Activated naive CD8-positive, alpha-beta T cell treated with anti-CD3 and anti-CD28 coated beads for 36 hours (primary cell): ENCODE measurements at regions not wholly inside any gene's neighbourhood (a gene's known extent, or its start where the extent isn't known, plus 50 kb on each side); places are given as distances from the start of the nearest gene placed in this dataset.

Experiments
- DNase-seq: peaks from one replicate; pipeline ENCODE4 v3.0.0; 2021
- H3K27ac Mint-ChIP-seq: one replicate; pipeline ENCODE4 v1.8.0; 2022; ENCODE audit warnings: mild to moderate bottlenecking, moderate library complexity, mixed read lengths
- H3K27me3 Mint-ChIP-seq: one replicate; pipeline ENCODE4 v1.8.0; 2022; ENCODE audit warnings: mild to moderate bottlenecking, mixed read lengths
- H3K36me3 Mint-ChIP-seq: one replicate; pipeline ENCODE4 v1.8.0; 2021; ENCODE audit warnings: mild to moderate bottlenecking, mixed read lengths
- H3K4me1 Mint-ChIP-seq: one replicate; pipeline ENCODE4 v1.8.0; 2021; ENCODE audit warnings: mixed read lengths
- H3K4me3 Mint-ChIP-seq: one replicate; pipeline ENCODE4 v1.8.0; 2022; ENCODE audit warnings: mild to moderate bottlenecking, moderate library complexity, mixed read lengths
- H3K9me3 Mint-ChIP-seq: one replicate; pipeline ENCODE4 v1.8.0; 2022; ENCODE audit warnings: mixed read lengths

DNA sequence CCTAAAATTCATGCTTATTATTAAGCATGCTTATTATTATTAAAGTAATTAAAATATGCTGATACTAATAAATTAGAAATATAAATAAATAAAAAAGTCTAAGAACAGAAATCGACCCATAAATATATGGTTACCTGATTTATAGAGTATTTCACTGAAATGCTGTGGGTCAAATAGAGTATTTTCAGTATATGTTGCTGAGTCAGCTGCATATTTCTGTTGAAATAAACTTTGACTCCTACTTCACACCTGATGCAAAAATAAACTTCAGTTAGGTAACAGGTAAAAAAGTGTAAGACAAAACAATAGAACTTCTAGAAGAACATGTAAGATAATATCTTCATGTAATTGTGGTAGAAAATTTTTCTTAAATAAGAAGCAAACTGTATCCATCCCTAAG is 967.9 kb downstream of the TRHDE start:
- Mint-ChIP-seq H3K4me3 (no peak overlapping the region), H3K27ac (no peak overlapping the region), H3K4me1 (no peaks in the 10 kb centered on the region), H3K9me3 (peaks cover 11% of the 10 kb centered on the region), H3K27me3 (no peaks in the 10 kb centered on the region), H3K36me3 (no peaks in the 10 kb centered on the region)
- DNase-seq: no peak

DNA sequence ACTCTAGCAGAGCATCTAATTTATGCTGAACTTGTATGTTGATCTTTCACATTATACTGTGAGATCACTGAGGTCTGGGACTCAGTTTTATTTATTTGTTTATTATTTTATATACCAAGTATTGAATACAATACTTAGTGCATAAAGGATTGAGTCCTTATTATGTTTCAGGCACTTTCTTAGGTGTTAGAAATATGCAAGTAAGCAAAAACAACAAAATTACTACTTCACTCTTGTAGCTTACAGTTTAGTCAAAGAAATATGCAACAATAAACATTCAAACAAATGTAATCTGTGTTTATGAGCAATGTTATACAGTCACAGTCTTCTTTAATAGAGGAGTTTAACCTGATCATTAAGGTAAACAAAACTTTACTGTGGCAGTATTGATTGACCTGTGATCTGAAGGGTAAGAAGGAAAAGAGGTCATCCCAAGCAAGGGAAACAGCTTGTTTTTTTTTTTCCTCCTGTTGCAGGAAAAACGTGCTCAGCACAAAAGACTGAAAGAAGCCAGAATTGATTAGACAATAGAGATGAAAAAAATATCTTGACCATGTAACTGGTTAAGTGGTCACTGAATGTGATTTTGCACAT is 990.7 kb downstream of the TRHDE start:
- DNase-seq: no peak
- Mint-ChIP-seq H3K4me3 (no peak overlapping the region), H3K9me3 (peaks cover 10% of the 10 kb centered on the region), H3K36me3 (no peaks in the 10 kb centered on the region), H3K27me3 (no peaks in the 10 kb centered on the region), H3K4me1 (no peaks in the 10 kb centered on the region), H3K27ac (no peak overlapping the region)

DNA sequence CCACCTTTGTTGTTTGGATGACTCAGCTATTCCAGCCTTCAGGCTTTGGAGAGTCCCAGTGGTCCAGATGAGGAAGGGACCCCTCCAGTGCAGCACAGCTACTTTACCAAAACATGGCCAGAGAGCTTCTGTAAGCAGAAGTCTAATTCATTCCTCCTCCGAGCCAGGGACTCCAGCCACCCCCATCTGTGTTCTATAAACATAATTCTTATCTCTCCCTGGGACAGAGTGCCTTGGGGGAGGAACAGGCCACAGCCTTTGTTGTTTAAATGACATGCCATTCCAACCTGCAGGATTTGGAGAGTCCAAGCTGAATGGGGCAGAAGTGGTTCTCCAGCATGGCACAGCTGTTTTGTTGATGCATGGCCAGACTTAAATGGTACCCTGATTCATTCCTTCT is 994.0 kb downstream of the TRHDE start:
- Mint-ChIP-seq H3K27ac (no peak overlapping the region), H3K36me3 (no peaks in the 10 kb centered on the region), H3K4me1 (no peaks in the 10 kb centered on the region), H3K4me3 (no peak overlapping the region), H3K9me3 (peaks cover 18% of the 10 kb centered on the region), H3K27me3 (no peaks in the 10 kb centered on the region)
- DNase-seq: no peak

DNA sequence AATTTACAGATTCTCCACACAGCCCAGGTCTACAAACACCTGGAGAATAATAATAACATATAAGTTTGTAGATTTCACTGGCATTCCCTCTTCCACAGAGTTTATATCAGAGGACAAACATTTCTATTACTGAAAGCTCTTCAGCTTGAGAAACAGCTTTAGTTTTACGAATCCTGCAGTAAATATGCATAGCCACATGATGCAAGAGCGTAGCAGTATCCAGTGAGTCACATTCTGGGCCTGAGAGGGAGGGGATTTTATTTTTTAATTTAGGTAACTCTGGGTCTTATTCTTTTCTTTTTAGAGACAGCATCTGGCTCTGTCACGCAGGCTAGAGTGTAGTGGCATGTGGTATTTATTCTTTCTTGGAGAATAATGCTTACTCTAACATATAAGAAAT is 1002.8 kb downstream of the TRHDE start:
- Mint-ChIP-seq H3K27ac (no peak overlapping the region), H3K27me3 (no peaks in the 10 kb centered on the region), H3K4me3 (no peak overlapping the region), H3K36me3 (no peaks in the 10 kb centered on the region), H3K4me1 (no peaks in the 10 kb centered on the region), H3K9me3 (peaks cover 13% of the 10 kb centered on the region)
- no peak for DNase-seq

DNA sequence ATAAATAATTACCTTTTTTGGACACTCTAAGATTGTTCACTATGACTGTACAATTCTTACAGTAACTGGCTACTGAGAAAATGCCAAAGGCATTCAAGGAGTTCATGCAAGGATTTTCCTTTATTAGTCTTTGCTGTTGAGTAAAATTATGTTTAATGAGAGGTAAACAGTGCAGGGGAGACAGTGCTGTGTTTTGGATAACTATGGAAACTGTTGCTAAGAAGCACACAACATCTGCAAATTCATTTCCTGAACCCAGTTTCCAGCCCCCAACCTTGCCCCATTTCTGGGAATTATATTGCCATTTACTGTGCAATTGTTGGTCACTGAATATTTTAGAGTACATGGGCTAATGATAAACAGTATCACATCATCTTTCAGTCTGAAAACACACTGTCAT is 1005.8 kb downstream of the TRHDE start:
- no peak for DNase-seq
- Mint-ChIP-seq H3K4me1 (no peaks in the 10 kb centered on the region), H3K27ac (no peak overlapping the region), H3K27me3 (no peaks in the 10 kb centered on the region), H3K9me3 (peaks cover 10% of the 10 kb centered on the region), H3K36me3 (no peaks in the 10 kb centered on the region), H3K4me3 (no peak overlapping the region)

DNA sequence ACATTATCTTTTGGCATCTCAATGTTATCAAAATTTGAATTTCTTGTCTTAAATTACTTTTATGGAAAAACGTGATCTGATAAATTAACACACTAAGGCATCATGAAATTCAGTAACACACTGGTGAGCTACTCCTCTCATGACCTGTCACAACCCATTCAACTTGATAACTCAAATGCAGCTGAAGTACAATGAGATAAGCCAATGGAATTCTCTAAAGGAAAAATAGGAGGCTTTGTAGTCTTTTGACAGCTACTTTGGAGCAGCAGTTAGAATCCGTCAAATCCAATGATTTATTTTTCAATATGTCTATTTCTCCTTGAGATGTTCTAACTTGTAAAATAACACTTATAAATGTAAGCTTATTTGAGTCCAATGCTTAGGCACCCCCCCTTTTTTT is 1029.4 kb downstream of the TRHDE start:
- Mint-ChIP-seq H3K4me3 (no peak overlapping the region), H3K27ac (no peak overlapping the region), H3K36me3 (no peaks in the 10 kb centered on the region), H3K27me3 (no peaks in the 10 kb centered on the region), H3K4me1 (no peaks in the 10 kb centered on the region), H3K9me3 (peaks cover 4% of the 10 kb centered on the region)
- no peak for DNase-seq

DNA sequence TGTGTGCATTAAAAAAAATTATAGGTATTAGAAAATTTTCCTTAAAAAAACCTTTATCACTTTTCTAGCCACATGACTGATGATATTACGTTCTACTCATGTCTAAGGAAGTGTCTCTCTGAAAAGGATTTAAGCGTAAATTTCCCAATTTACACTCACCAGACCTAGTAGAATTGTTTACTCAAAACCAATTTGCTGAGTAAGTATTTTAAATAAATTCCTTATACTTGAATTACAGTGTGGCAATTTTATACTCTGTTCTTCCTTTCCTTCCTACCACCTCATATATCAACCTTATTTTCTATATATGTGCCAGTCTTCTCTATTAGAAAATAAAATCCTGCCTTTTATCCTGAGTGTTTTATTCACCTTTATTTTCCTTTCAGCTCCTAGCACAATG is 1035.1 kb downstream of the TRHDE start:
- no peaks in the 10 kb centered on the region for H3K36me3 Mint-ChIP-seq
- peaks cover 4% of the 10 kb centered on the region for H3K9me3 Mint-ChIP-seq
- no peaks in the 10 kb centered on the region for H3K27me3 Mint-ChIP-seq
- no peak for DNase-seq
- no peak overlapping the region for H3K4me3 Mint-ChIP-seq
- H3K27ac Mint-ChIP-seq: no peak overlapping the region
- no peaks in the 10 kb centered on the region for H3K4me1 Mint-ChIP-seq

DNA sequence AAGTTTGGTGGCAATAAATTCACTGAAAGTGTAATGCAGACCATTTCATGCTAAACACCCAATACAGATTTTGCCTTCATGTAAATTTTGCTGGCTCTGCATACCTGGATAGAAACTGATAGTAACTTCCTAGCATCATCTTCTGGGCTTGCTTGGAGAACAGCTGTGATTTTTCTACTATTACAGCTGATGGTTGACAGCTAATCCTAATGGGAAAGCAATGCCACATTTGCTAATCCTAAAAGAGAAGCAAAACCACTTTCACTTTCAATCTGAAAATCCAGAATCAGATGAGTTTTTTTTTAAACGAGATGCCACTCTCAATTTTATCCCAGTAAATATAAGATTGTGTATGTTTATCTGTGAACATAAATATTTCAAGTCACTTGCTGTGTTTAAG is 1035.9 kb downstream of the TRHDE start:
- Mint-ChIP-seq H3K27ac (no peak overlapping the region), H3K36me3 (no peaks in the 10 kb centered on the region), H3K4me1 (no peaks in the 10 kb centered on the region), H3K27me3 (no peaks in the 10 kb centered on the region), H3K9me3 (peaks cover 4% of the 10 kb centered on the region), H3K4me3 (no peak overlapping the region)
- DNase-seq: no peak

DNA sequence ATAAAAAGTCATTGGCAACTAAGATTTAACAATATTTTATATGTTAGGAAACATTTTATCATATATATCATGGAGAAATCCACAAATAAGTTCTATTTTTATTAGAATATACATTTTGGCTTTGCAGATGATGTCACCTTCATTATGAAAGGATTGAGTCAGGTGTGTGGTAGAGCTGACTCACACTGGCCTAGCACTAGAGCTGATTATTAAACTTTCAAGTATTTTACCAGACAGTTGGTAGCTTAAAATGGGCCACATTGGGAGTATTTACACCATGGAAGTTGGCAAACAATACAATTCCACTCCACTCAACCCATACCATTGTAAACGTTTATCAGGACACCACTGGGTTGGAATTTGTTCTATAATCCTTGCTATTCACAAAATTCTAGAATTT is 1036.6 kb downstream of the TRHDE start:
- DNase-seq: no peak
- H3K9me3 Mint-ChIP-seq: peaks cover 4% of the 10 kb centered on the region
- no peak overlapping the region for H3K4me3 Mint-ChIP-seq
- no peak overlapping the region for H3K27ac Mint-ChIP-seq
- no peaks in the 10 kb centered on the region for H3K27me3 Mint-ChIP-seq
- H3K4me1 Mint-ChIP-seq: no peaks in the 10 kb centered on the region
- no peaks in the 10 kb centered on the region for H3K36me3 Mint-ChIP-seq

DNA sequence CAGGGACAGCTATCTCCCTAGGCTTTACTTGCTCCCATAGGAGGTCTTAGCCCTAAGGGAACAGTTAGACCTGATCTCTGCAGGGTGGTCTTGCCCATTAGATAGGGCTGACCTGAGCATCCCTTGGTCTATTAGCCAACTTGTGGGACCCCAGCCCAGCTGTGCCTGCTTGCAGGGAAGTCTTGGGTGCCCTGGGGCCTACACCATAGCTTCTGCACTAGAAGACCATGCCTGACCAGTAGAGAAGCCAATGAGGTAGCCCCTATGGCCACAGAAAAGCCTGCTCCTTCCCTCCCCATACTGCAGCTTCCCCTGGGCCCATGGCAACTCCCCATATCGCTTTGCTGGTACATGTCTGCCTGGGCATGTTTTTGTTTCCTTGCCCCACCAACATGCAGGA is 1049.1 kb downstream of the TRHDE start:
- DNase-seq: no peak
- H3K4me1 Mint-ChIP-seq: no peaks in the 10 kb centered on the region

DNA sequence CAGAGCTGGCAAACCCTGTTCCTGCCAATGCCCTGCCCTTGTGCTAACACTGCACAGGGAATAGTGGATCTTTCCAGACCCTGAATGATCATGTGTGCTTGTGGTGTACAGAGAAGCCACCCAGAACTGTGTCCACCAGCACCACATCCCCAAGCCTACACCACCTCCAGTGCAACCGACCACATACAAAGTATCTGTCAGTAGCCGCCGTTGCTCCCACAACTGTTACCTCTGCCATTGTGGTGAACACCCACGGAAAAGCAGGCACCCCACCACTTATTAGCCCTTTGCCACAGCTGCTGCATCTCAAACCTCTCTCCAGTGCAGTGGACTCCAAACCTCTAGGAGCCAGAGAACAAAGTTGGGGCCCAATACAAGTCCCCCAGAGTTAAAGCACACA is 1049.6 kb downstream of the TRHDE start:
- no peaks in the 10 kb centered on the region for H3K36me3 Mint-ChIP-seq
- no peak overlapping the region for H3K4me3 Mint-ChIP-seq
- no peaks in the 10 kb centered on the region for H3K4me1 Mint-ChIP-seq
- no peak for DNase-seq
- no peaks in the 10 kb centered on the region for H3K27me3 Mint-ChIP-seq
- H3K9me3 Mint-ChIP-seq: peaks cover 13% of the 10 kb centered on the region
- no peak overlapping the region for H3K27ac Mint-ChIP-seq

More for the DNA sequence above, 1049.1 kb downstream of the TRHDE start:
- Mint-ChIP-seq H3K27ac (no peak overlapping the region), H3K36me3 (no peaks in the 10 kb centered on the region), H3K4me3 (no peak overlapping the region), H3K27me3 (no peaks in the 10 kb centered on the region), H3K9me3 (peaks cover 9% of the 10 kb centered on the region)

DNA sequence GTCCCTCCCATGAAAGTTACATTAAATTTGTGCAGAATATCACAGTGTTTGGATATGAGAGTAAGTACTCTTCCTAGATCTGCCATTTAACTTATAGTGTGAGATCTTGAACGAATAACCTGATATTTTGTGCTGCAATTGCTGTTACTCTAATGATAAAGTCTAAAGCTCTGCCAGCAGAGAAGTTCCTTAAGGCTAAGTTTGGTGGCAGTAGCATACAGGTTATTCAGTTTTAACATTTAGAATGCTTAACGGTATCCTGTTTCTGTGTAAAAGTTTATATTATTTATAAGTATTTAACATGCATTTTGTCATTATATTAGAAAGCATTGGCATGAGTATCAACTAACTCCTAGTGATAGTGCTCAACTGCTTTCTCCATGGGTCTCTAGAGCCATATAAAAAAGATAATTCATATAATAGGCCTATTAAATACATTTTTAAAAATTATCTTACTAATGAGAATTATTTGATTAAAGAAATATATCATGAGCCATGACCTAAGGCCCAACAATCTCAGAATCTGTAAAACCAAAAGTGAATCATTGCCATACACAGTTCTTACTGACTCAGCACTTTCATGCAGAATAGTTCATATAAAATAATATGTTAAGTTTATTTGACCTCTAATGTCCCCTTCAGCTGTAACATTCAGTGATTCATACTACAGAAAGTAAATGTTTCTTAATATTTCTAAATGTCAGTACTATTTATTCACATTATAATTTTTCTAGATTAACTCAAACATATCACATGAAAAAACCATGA is 1058.6 kb downstream of the TRHDE start:
- no peak overlapping the region for H3K27ac Mint-ChIP-seq
- DNase-seq: no peak
- H3K4me1 Mint-ChIP-seq: no peaks in the 10 kb centered on the region
- H3K9me3 Mint-ChIP-seq: peaks cover 5% of the 10 kb centered on the region
- no peak overlapping the region for H3K4me3 Mint-ChIP-seq
- H3K27me3 Mint-ChIP-seq: no peaks in the 10 kb centered on the region
- no peaks in the 10 kb centered on the region for H3K36me3 Mint-ChIP-seq

DNA sequence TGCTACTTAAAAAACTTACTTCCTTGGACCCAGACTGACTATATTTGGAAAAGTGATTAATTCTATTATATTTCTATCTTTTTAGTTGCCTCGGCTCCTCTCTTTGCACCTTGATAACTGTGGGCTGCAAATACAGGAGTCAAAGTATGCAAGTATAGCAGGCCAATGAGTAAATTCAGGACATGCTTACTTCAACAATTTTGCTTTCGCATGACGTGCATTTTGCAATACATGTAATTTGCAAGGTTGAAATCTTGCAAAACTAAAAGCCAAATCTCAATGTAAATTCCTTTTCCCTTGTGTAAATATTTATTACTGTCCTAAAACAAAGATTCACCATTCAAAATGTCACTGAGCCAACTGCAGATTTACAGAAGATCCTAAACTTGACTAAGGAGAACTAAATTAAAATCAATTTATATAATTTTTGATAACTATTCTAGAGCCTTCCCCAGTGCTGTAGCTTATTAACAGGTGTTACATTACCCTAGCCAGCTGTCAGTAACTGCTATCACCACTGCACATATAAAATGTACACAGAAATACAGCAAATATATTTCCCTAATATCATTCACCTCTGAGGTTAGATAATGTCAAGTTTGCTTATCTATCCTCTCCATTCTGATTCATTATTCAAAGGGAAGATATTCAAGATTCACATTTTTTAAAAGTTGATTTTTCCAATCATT is 1069.5 kb downstream of the TRHDE start:
- DNase-seq: no peak
- H3K27ac Mint-ChIP-seq: no peak overlapping the region
- no peaks in the 10 kb centered on the region for H3K36me3 Mint-ChIP-seq
- no peaks in the 10 kb centered on the region for H3K27me3 Mint-ChIP-seq
- no peak overlapping the region for H3K4me3 Mint-ChIP-seq
- H3K9me3 Mint-ChIP-seq: peaks cover 5% of the 10 kb centered on the region
- no peaks in the 10 kb centered on the region for H3K4me1 Mint-ChIP-seq

DNA sequence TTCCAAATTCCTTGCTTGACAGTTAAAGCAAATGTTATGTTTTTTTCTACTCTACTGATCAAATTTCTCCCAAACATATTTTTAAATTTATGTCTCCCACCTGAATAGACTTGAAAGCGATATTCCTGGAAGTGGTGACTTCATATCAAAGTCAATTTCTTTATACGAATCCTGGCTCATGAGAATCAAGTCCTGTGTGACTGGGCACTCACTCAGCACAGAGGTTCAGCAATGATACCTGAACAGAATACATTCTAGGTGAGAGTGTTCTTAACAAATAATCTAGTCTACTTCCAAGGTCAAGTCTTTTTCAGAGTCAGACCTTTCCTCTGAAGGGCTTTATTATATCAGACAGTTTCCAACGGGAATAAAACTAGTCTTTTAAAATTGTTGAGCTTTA is 1070.6 kb downstream of the TRHDE start:
- Mint-ChIP-seq H3K27ac (no peak overlapping the region), H3K27me3 (no peaks in the 10 kb centered on the region), H3K9me3 (peaks cover 9% of the 10 kb centered on the region), H3K4me1 (no peaks in the 10 kb centered on the region), H3K4me3 (no peak overlapping the region), H3K36me3 (no peaks in the 10 kb centered on the region)
- DNase-seq: no peak

DNA sequence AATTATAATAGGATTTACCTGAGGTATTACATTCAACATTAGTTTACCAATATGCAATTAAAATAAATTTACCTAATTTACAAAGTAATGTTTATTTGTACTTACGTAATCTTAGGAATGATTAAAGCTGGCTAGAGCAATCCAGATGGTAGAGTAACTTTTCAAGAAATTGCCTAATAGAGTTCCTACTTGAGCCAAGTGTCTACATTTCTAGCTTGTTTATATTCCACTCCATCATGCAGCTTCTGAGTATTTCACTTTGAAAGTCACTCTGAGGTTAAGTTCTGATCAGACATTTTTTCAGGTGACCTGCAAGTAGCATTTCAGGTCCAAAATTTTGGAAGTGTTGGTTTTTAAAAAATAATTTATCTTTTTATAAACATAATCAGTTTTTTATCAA is 1080.7 kb downstream of the TRHDE start:
- Mint-ChIP-seq H3K27me3 (no peaks in the 10 kb centered on the region), H3K4me1 (no peaks in the 10 kb centered on the region)

More for the DNA sequence above, 1080.7 kb downstream of the TRHDE start:
- peaks cover 2% of the 10 kb centered on the region for H3K9me3 Mint-ChIP-seq
- no peak overlapping the region for H3K4me3 Mint-ChIP-seq
- no peak for DNase-seq
- peaks cover 2% of the 10 kb centered on the region for H3K36me3 Mint-ChIP-seq
- H3K27ac Mint-ChIP-seq: no peak overlapping the region
